Myocyte (in vitro differentiated cells): ENCODE measurements at regions not wholly inside any gene's neighbourhood (a gene's known extent, or its start where the extent isn't known, plus 50 kb on each side); places are given as distances from the start of the nearest gene placed in this dataset.
"Not testable (repeated sequence)": the region's sequence is repeated elsewhere in the genome, so short reads cannot be mapped to it uniquely, and the experiment has no call there.

Experiments used
- DNase-seq: peaks from one replicate; pipeline ENCODE4 v3.0.0-alpha.2; 2012; ENCODE audit warnings: low read depth

GRCh38 chr7:115793958-115794702 is 236.4 kb downstream of the TFEC start:
- DNase-seq: no peak

- no peak for DNase-seq
Measured at GRCh38 chr7:115789901-115790300, 240.7 kb downstream of the TFEC start.

- DNase-seq: not testable (repeated sequence)
Measured at GRCh38 chr7:115789473-115789872, 241.1 kb downstream of the TFEC start.

GRCh38 chr7:115782696-115783490 is 247.7 kb downstream of the TFEC start:
- peak; percentile 45 for DNase-seq

GRCh38 chr7:115779561-115779960 is 251.0 kb downstream of the TFEC start:
- peak; percentile 8 for DNase-seq

GRCh38 chr7:115775981-115776380 is 254.6 kb downstream of the TFEC start:
- no peak for DNase-seq

- no peak for DNase-seq
Measured at GRCh38 chr7:115763347-115763746, 267.2 kb downstream of the TFEC start.

GRCh38 chr7:115758025-115758424 is 272.5 kb downstream of the TFEC start:
- no peak for DNase-seq

- no peak for DNase-seq
Measured at GRCh38 chr7:115754226-115754625, 276.3 kb downstream of the TFEC start.

- DNase-seq: no peak
Measured at GRCh38 chr7:115749924-115750323, 280.6 kb downstream of the TFEC start.

- no peak for DNase-seq
Measured at GRCh38 chr7:115748123-115748738, 282.3 kb downstream of the TFEC start.

GRCh38 chr7:115747174-115747573 is 283.4 kb downstream of the TFEC start:
- no peak for DNase-seq

GRCh38 chr7:115740043-115740442 is 290.5 kb downstream of the TFEC start:
- no peak for DNase-seq

GRCh38 chr7:115734641-115735040 is 295.9 kb downstream of the TFEC start:
- DNase-seq: no peak

GRCh38 chr7:115731796-115732471 is 298.6 kb downstream of the TFEC start:
- no peak for DNase-seq

- no peak for DNase-seq
Measured at GRCh38 chr7:115728518-115728917, 302.0 kb downstream of the TFEC start.

- no peak for DNase-seq
Measured at GRCh38 chr7:115724400-115725056, 306.0 kb downstream of the TFEC start.

GRCh38 chr7:115722302-115722977 is 308.1 kb downstream of the TFEC start:
- no peak for DNase-seq

GRCh38 chr7:115721293-115722217 is 309.0 kb downstream of the TFEC start:
- DNase-seq: no peak
